HG03565 (cell line): ENCODE measurements at regions not wholly inside any gene's neighbourhood (a gene's known extent, or its start where the extent isn't known, plus 50 kb on each side); places are given as distances from the start of the nearest gene placed in this dataset.

ENCODE experiments used
- ATAC-seq: cut with Tn5 transposase; IDR thresholded peaks from one replicate; pipeline ENCODE4 v1.9.1; 2021; ENCODE audit warnings: mild to moderate bottlenecking, moderate library complexity; ENCODE audit not compliant: unreplicated experiment

- ATAC-seq, result peak; percentile 96
Observed at GRCh38 chr1:88180449-88181108, 503.5 kb upstream of the PKN2 start.

- no peak for ATAC-seq
Observed at GRCh38 chr1:88186911-88187310, 497.2 kb upstream of the PKN2 start.

- ATAC-seq, result no peak
Observed at GRCh38 chr1:88188038-88188437, 496.0 kb upstream of the PKN2 start.

- ATAC-seq, result no peak
Observed at GRCh38 chr1:88189525-88189924, 494.5 kb upstream of the PKN2 start.

GRCh38 chr1:88191917-88192316 lies 492.2 kb upstream of the PKN2 start:
- peak; percentile 91 for ATAC-seq

GRCh38 chr1:88194542-88194941 lies 489.5 kb upstream of the PKN2 start:
- ATAC-seq, result no peak

- ATAC-seq, result no peak
Observed at GRCh38 chr1:88200545-88200944, 483.5 kb upstream of the PKN2 start.

- no peak for ATAC-seq
Observed at GRCh38 chr1:88204111-88204510, 480.0 kb upstream of the PKN2 start.

- no peak for ATAC-seq
Observed at GRCh38 chr1:88204612-88205167, 479.4 kb upstream of the PKN2 start.

- ATAC-seq, result no peak
Observed at GRCh38 chr1:88208389-88208788, 475.7 kb upstream of the PKN2 start.

- peak; percentile 72 for ATAC-seq
Observed at GRCh38 chr1:88210103-88210787, 473.8 kb upstream of the PKN2 start.

GRCh38 chr1:88216441-88216840 lies 467.6 kb upstream of the PKN2 start:
- ATAC-seq, result no peak

GRCh38 chr1:88217386-88217785 lies 466.7 kb upstream of the PKN2 start:
- no peak for ATAC-seq

GRCh38 chr1:88219521-88219920 lies 464.6 kb upstream of the PKN2 start:
- no peak for ATAC-seq

- ATAC-seq, result no peak
Observed at GRCh38 chr1:88221411-88221810, 462.7 kb upstream of the PKN2 start.

- ATAC-seq, result no peak
Observed at GRCh38 chr1:88224906-88225305, 459.2 kb upstream of the PKN2 start.

- ATAC-seq, result no peak
Observed at GRCh38 chr1:88228114-88228513, 456.0 kb upstream of the PKN2 start.

- ATAC-seq, result no peak
Observed at GRCh38 chr1:88230126-88230525, 453.9 kb upstream of the PKN2 start.

- no peak for ATAC-seq
Observed at GRCh38 chr1:88237058-88237457, 447.0 kb upstream of the PKN2 start.

- no peak for ATAC-seq
Observed at GRCh38 chr1:88239205-88239604, 444.9 kb upstream of the PKN2 start.

GRCh38 chr1:88247666-88248065 lies 436.4 kb upstream of the PKN2 start:
- no peak for ATAC-seq

- ATAC-seq, result no peak
Observed at GRCh38 chr1:88250915-88251314, 433.2 kb upstream of the PKN2 start.
